Fibroblast of skin of abdomen (primary cell): ENCODE measurements at regions not wholly inside any gene's neighbourhood (a gene's known extent, or its start where the extent isn't known, plus 50 kb on each side); places are given as distances from the start of the nearest gene placed in this dataset.
A peak's percentile ranks its signal among the peaks of the same experiment; 100 is the strongest.

Source experiments
- DNase-seq: peaks from one replicate; pipeline ENCODE4 v3.0.0-alpha.2; 2013

- no peak for DNase-seq
Observed at GRCh38 chr20:24817351-24817750, 131.7 kb upstream of the CST7 start.

GRCh38 chr20:24818056-24818455 lies 131.0 kb upstream of the CST7 start:
- DNase-seq, result no peak

GRCh38 chr20:24819331-24819965 lies 129.6 kb upstream of the CST7 start:
- no peak for DNase-seq

- DNase-seq, result no peak
Observed at GRCh38 chr20:24820345-24820744, 128.7 kb upstream of the CST7 start.

GRCh38 chr20:24821391-24821790 lies 127.7 kb upstream of the CST7 start:
- no peak for DNase-seq

GRCh38 chr20:24823176-24823784 lies 125.8 kb upstream of the CST7 start:
- no peak for DNase-seq

GRCh38 chr20:24823989-24824693 lies 124.9 kb upstream of the CST7 start:
- DNase-seq, result no peak

- no peak for DNase-seq
Observed at GRCh38 chr20:24825591-24825990, 123.5 kb upstream of the CST7 start.

GRCh38 chr20:24827603-24828295 lies 121.3 kb upstream of the CST7 start:
- no peak for DNase-seq

- no peak for DNase-seq
Observed at GRCh38 chr20:24828992-24829648, 119.9 kb upstream of the CST7 start.

GRCh38 chr20:24829649-24830370 lies 119.3 kb upstream of the CST7 start:
- no peak for DNase-seq

GRCh38 chr20:24830649-24831048 lies 118.4 kb upstream of the CST7 start:
- DNase-seq, result no peak

- no peak for DNase-seq
Observed at GRCh38 chr20:24831232-24831631, 117.8 kb upstream of the CST7 start.

- DNase-seq, result no peak
Observed at GRCh38 chr20:24832518-24832917, 116.6 kb upstream of the CST7 start.

- no peak for DNase-seq
Observed at GRCh38 chr20:24833592-24833991, 115.5 kb upstream of the CST7 start.

GRCh38 chr20:24834310-24834709 lies 114.8 kb upstream of the CST7 start:
- DNase-seq, result no peak

- no peak for DNase-seq
Observed at GRCh38 chr20:24835195-24835594, 113.9 kb upstream of the CST7 start.

GRCh38 chr20:24836041-24836533 lies 113.0 kb upstream of the CST7 start:
- no peak for DNase-seq

GRCh38 chr20:24836661-24837299 lies 112.3 kb upstream of the CST7 start:
- no peak for DNase-seq

- DNase-seq, result peak; percentile 83
Observed at GRCh38 chr20:24837781-24838450, 111.2 kb upstream of the CST7 start.
